LNCaP clone FGC (cell line): ENCODE measurements at regions not wholly inside any gene's neighbourhood (a gene's known extent, or its start where the extent isn't known, plus 50 kb on each side); places are given as distances from the start of the nearest gene placed in this dataset.
"Not testable (repeated sequence)": the region's sequence is repeated elsewhere in the genome, so short reads cannot be mapped to it uniquely, and the experiment has no call there.

ENCODE experiments used
- DNase-seq: peaks from one replicate; pipeline ENCODE4 v3.0.0-alpha.2; 2011; ENCODE audit warnings: low read depth
- H3K4me3 ChIP-seq: 2 replicates; pipeline ENCODE4 v1.5.1; 2011; ENCODE audit warnings: mild to moderate bottlenecking, low read depth, low read length, control low read depth
- TF ChIP-seq, protein P1 (sequence below): IDR thresholded peaks from 2 replicates; pipeline ENCODE4 v1.5.1; 2012; ENCODE audit warnings: mild to moderate bottlenecking; ENCODE audit not compliant: control insufficient read depth, insufficient read depth; ENCODE audit errors: extremely low read depth

DNA sequence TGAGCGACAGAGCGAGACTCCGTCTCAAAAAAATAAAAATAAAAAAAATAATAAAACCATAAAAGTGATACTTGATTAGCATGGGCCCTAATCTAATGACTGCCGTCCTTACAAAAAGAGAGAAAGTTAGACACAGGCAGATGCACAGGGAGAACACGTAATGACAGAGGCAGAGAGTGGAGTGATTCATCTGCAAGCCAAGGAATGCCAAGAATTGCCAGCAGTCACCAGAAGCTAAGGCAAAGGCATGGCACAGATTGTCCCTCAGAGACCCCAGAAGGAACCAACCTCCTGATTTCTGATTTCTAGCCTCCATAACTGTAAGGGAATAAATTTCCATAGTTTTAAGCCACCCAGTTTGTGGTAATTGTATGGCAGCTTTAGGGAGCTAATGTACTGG lies 79.6 kb upstream of the FREM1 start:
- DNase-seq = no peak
- no peak overlapping the region for H3K4me3 ChIP-seq
- TF ChIP-seq, protein P1, sequence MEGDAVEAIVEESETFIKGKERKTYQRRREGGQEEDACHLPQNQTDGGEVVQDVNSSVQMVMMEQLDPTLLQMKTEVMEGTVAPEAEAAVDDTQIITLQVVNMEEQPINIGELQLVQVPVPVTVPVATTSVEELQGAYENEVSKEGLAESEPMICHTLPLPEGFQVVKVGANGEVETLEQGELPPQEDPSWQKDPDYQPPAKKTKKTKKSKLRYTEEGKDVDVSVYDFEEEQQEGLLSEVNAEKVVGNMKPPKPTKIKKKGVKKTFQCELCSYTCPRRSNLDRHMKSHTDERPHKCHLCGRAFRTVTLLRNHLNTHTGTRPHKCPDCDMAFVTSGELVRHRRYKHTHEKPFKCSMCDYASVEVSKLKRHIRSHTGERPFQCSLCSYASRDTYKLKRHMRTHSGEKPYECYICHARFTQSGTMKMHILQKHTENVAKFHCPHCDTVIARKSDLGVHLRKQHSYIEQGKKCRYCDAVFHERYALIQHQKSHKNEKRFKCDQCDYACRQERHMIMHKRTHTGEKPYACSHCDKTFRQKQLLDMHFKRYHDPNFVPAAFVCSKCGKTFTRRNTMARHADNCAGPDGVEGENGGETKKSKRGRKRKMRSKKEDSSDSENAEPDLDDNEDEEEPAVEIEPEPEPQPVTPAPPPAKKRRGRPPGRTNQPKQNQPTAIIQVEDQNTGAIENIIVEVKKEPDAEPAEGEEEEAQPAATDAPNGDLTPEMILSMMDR = no peak

DNA sequence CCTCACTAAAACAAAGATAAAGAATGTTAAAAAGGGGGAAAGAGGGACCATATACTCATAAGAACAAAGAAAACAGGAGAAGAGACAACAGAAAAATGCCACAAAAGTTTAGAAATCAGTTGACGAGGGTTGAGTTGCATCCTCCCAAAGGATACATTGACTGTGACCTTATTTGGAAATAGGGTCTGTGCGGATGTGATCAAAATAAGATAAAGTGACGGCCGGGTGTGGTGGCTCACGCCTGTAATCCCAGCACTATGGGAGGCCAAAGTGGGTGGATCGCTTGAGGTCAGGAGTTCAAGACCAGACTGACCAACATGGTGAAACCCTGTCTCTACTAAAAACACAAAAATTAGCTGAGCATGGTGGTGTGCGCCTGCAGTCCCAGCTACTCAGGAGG lies 79.1 kb upstream of the FREM1 start:
- H3K4me3 ChIP-seq, DNase-seq: not testable (repeated sequence)

DNA sequence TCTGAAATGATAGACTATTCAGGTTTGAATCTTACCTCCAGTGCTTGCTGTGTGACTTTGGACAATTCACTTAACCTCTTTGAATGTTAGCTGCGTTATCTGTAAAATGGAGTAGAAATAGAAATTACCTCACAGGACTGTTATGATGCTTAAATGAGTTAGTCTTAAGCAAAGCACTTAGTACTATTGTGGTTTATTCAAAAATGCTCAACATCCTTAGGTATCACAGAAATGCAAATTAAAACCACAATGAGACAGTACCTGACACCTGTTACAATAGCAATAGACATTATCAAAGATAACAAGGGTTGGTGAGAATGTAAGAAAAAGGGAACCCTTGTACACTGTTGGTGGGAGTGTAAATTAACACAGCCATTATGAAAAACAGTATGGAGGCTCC lies 77.6 kb upstream of the FREM1 start:
- H3K4me3 ChIP-seq = no peak overlapping the region

DNA sequence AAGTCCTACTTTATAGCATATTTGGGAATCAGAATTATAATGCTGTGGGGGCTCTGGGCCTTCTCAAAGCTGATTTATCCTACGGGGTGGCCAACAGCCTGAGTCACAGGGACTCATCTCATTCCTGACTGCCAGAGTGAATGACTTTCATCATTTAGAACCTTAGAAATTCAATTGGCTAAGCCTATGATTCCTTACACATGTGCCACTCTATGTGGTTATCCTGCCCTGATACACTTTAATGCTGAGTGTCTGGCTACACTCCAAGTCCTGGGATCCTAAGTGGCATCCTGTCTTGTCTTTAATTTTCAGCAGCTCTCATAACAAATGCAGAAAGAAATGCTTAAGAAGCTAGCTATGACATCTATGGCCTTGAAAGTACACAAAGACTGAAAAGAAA lies 75.2 kb upstream of the FREM1 start:
- DNase-seq = no peak
- H3K4me3 ChIP-seq = no peak overlapping the region
- TF ChIP-seq, protein P1 = no peak

More for the DNA sequence above, 77.6 kb upstream of the FREM1 start:
- TF ChIP-seq, protein P1 = no peak
- no peak for DNase-seq

DNA sequence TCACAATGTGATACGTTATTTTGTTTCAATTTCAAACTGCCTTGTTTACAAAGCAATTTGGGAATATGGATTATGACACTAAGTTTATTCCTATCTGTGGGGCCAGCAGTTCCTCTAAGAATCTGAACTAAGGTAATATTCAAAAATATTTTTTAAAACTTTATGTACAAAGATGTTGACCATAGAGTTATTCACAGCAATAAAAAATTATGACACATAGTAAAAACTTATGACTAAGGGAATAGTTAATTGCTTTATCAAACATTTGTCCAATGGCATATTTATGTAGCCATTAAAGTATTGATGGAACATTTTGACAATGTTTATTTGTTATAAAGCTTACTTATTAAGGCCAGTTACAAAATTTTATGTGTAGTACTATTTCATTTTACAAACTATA lies 73.4 kb upstream of the FREM1 start:
- no peak overlapping the region for H3K4me3 ChIP-seq
- TF ChIP-seq, protein P1 = no peak
- peak; percentile 71 for DNase-seq

DNA sequence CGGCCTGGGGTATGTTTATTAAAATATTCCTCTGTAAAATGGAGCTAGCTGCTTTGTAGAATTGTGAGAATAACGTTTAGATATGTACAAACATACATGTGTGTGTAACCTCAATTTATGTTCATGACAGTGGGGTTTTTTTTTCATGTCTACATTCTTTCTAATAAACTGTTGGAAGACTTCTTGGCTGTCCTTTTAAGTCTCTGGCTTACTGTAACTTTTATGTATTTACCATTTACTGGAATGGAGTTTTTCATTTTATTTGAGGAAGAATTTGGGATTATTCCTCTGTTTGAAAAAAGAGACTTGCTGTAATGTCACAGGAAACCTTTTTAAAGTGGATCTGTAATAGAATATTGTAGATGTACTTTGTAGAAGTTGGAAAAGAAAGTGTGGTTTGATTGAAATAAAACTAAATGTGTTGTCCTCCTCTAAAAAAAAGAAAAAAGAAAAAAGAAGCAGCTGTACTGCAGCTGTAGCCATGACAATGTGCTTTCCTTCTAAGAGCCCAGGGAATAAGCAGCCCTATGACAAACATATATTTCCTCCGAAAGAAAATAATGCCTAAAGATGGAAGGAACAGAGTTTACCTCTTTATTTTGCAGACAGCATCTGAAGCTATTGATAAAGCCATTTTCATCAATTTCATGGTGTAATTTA lies 71.2 kb upstream of the FREM1 start:
- H3K4me3 ChIP-seq = no peak overlapping the region
- TF ChIP-seq, protein P1 = no peak
- no peak for DNase-seq

DNA sequence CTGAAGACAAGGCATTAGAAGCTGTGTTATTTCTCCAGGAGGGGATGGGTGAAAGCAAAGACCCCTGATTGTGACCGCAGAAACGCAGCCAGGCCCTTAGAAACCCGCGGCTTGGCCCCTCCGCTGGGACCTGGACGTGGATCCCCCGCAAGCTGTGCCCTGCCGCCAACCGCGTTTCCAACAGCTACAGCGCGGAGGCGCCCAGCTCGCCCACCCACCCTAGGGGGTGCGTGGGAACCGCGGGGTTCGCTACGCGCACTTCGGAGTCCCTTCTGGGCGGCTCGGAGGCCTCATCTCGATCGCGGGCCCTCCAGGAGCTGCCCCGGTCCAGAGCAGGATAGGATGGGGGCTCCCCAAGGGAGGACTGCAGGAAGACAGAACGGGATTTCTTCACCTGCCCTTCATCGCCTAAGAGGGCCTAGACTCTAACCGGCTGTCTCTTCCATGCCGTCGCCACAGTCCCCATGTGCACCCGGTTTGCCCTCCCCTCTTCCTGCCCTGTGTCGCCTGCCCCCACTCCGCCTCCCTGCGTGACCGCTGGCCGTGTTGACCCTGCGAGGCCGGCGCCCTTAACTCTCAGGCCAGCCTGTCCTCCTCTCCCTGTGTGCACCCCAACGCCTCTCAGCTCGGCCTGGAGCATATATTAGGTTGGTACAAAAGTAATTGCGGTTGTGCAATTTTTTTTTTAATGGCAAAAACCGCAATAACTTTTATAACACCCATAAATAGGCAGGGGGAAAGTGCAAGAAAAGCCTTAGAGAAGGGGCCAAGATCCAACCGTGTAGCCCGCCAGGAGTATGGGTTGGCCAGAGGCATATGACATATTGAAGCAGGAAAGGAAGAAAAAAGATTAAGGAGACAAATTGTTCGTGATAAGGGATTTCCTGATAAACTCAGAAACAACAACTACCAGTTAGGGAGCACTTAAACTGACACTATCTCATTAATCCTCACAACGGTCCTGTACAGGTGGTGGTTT lies 68.1 kb upstream of the FREM1 start:
- no peak overlapping the region for H3K4me3 ChIP-seq
- DNase-seq = no peak
- TF ChIP-seq, protein P1 = no peak
